ENCODE measurements at regions not wholly inside any gene's neighbourhood (a gene's known extent, or its start where the extent isn't known, plus 50 kb on each side); places are given as distances from the start of the nearest gene placed in this dataset.
A peak's percentile ranks its signal among the peaks of the same experiment; 100 is the strongest.

GRCh38 chr6:26173836-26174145 is 86.6 kb downstream of the HFE start:
- no TSS peak for BruUV-seq (replicated peaks)
- Histone ChIP-seq H3K27me3 (ENCODE audit: control insufficient read depth, insufficient read depth, low read length) (no peaks in the 10 kb centered on the region), H3K4me3 (ENCODE audit: low read depth in 2 of 2, low read length in 2 of 2) (peak overlapping the region; percentile 24 to 74; a peak in 3 of 4 replicates), H3K36me3 (ENCODE audit: control insufficient read depth, insufficient read depth, low read length) (peaks cover 2% of the 10 kb centered on the region; the same call in 1 of the 2 replicates), H3K9me3 (ENCODE audit: control insufficient read depth, insufficient read depth, low read depth, low read length) (no peaks in the 10 kb centered on the region), H3K4me1 (ENCODE audit: control insufficient read depth, insufficient read depth, low read length) (peaks cover 33% of the 10 kb centered on the region), H3K27ac (ENCODE audit: low read length) (peak overlapping the region; percentile 99)
- POLR2A ChIA-PET, result interaction anchor here (0.6 to 2.2 kb wide), 4 partner anchors 15 to 43 kb away, joined by 3 to 11 read pairs (median 8); a partner anchor contains a TSS
- in situ Hi-C loops (cut with HindIII; ENCODE audit: low pct_unique_long_range_greater_than_20kb, low sequenced_read_pairs) (no loop called here), intact Hi-C loops (cut with micrococcal nuclease; ENCODE audit: unreplicated experiment) (no loop called here)
- ATAC-seq, result no peak
- CTCF ChIA-PET, result no interaction called here
- DNase-seq (ENCODE audit: low read depth, low spot score), result no peak
- TF ChIP-seq TCF7L2 (IDR thresholded peaks at IDR 0.05; ENCODE audit: low read depth, low read length) (no peak), REST (IDR thresholded peaks at IDR 0.05; ENCODE audit: insufficient read depth in 1 of 2, low read depth in 2 of 2, low read length in 1 of 2) (no peak), CTCF (IDR thresholded peaks at IDR 0.05) (no peak), SIN3A (IDR thresholded peaks at IDR 0.05; ENCODE audit: borderline replicate concordance, insufficient read depth, low read depth, low read length) (no peak), POLR2AphosphoS5 (IDR thresholded peaks at IDR 0.05; ENCODE audit: low read depth, low read length) (no peak)

GRCh38 chr6:26175033-26175427 is 87.8 kb downstream of the HFE start:
- H3K9me3 ChIP-seq (ENCODE audit: control insufficient read depth, insufficient read depth, low read depth, low read length), result no peaks in the 10 kb centered on the region
- ChIA-PET POLR2A (no interaction called here), CTCF (no interaction called here)
- intact Hi-C loops (cut with micrococcal nuclease; ENCODE audit: unreplicated experiment) (no loop called here), in situ Hi-C loops (cut with HindIII; ENCODE audit: low pct_unique_long_range_greater_than_20kb, low sequenced_read_pairs) (no loop called here)
- no peaks in the 10 kb centered on the region for H3K27me3 ChIP-seq (ENCODE audit: control insufficient read depth, insufficient read depth, low read length)
- no peak overlapping the region for H3K4me3 ChIP-seq (ENCODE audit: low read depth in 2 of 2, low read length in 2 of 2)
- peaks cover 31% of the 10 kb centered on the region for H3K4me1 ChIP-seq (ENCODE audit: control insufficient read depth, insufficient read depth, low read length)
- TF ChIP-seq POLR2AphosphoS5 (IDR thresholded peaks at IDR 0.05; ENCODE audit: low read depth, low read length) (no peak), TCF7L2 (IDR thresholded peaks at IDR 0.05; ENCODE audit: low read depth, low read length) (no peak), CTCF (IDR thresholded peaks at IDR 0.05) (no peak)
- no peak for DNase-seq (ENCODE audit: low read depth, low spot score)
- H3K36me3 ChIP-seq (ENCODE audit: control insufficient read depth, insufficient read depth, low read length), result peaks cover 2% of the 10 kb centered on the region; the same call in 1 of the 2 replicates
- H3K27ac ChIP-seq (ENCODE audit: low read length), result no peak overlapping the region; the same call in 1 of the 2 replicates
- ATAC-seq, result no peak
- no TSS peak for BruUV-seq (replicated peaks)
